HG03565 (cell line): ENCODE measurements at regions not wholly inside any gene's neighbourhood (a gene's known extent, or its start where the extent isn't known, plus 50 kb on each side); places are given as distances from the start of the nearest gene placed in this dataset.

Experiments used
- ATAC-seq: cut with Tn5 transposase; IDR thresholded peaks from one replicate; pipeline ENCODE4 v1.9.1; 2021; ENCODE audit warnings: mild to moderate bottlenecking, moderate library complexity; ENCODE audit not compliant: unreplicated experiment

DNA sequence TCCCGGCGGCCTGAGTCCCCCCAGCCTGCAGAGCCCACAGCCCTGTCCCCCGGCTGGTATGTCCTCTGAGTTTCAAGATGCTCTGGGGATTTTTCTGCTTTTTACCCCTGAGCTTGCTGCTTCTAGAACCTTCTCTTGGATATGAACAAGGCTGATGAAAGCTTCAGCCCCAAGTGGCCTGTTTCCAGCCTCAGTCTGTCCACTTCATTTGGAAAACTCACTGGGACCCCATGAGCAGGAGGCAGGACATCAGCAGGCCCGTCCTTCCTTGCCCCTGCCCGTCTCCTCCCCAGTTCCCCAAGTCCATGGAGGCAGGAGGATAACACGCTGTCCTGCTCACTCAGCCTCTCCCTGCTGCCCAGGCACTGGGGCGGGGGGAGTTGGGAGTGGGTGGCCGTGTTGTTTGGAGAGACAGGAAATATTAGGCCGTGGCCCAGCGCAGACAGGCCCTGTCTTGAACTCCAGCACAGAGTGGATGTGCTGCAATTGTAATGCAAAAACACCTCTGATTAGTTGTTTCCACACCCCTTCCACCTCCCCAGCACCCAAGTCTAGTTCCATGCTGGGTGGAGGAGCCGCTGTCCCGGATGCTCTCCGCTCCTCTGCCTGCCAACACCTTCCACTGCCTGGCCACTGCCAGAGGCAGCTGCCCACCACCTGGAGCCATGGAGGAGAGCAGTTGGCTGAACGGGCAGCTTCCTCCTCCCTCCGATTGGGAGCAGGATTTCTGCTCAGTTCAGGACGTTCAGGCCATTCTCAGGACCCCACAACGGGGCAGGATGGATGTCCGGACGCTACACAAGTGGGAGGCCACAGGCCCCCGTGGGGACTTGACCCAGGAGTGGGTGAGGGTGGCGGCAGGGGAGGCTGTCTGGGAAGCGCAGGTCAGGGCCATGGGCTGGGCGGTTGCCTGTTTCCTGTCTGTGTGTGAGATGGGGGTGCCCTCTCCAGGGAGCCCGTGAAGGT is 216.9 kb upstream of the GSE1 start:
- no peak for ATAC-seq

- no peak for ATAC-seq
These were observed 215.9 kb upstream of the GSE1 start for GRCh38 chr16:85396879-85397871.

- ATAC-seq = no peak
These were observed 215.1 kb upstream of the GSE1 start for GRCh38 chr16:85398050-85398451.

GRCh38 chr16:85398688-85399582 is 214.2 kb upstream of the GSE1 start:
- no peak for ATAC-seq

DNA sequence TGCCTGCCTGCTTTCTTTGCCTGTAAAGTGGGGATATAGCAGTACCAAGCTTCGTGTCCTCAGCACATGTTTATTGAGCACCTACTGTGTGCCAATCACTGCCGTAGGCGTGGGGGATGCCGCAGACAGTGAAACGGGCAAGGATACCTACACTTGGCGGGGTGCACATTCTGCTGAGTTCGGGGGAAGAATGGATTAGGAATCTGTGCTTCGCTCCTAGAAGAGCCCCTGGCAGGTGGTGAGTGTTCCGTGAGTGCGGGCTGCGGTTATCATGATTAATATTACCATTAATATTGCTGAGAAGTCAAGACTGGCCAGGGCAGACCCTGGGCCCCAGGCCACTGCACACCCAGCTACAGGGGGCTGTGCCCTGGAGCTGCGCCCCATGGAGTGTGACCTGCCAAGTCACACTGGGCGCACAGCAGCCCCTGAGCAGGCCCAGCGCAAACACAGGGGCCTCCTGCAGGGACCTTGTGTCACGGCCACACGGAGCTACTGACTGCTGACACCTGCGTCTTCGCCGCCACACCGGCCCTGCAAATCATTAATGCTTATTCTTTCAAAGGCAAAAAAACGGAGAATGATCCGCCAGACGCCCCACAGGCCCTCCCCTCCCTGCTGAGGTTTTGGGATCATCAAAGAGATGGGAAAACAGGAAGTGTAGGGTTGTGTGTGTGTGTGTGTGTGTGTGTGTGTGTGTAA is 213.4 kb upstream of the GSE1 start:
- ATAC-seq = no peak

GRCh38 chr16:85400305-85401205 is 212.6 kb upstream of the GSE1 start:
- no peak for ATAC-seq

DNA sequence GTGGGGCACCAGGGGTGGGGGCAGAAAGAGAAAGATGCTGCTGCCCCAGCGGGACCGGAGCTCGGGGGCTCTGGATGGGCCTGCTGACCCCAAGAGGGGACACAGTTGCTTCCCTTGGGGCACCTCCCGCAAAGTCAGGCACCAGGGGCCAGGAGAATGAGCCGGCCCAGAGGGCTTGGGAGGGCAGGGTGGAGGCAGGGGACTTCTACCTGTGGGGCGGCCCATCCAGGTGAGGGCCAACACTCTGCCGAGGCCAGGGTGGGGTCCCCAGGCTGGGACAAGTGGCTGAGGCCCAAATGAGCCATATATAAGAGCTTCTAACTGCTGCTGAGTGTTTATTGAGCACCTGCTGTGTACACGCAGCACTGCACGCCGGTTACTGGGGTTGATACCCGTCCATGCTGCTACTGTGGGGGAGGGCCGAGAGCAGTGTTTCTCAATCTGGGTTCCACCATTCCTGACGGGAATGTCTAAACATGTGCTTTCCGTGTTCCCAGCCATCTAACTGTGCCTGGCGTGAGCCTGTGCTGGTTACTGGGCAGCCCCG is 211.7 kb upstream of the GSE1 start:
- no peak for ATAC-seq

GRCh38 chr16:85401917-85402766 is 211.0 kb upstream of the GSE1 start:
- no peak for ATAC-seq

DNA sequence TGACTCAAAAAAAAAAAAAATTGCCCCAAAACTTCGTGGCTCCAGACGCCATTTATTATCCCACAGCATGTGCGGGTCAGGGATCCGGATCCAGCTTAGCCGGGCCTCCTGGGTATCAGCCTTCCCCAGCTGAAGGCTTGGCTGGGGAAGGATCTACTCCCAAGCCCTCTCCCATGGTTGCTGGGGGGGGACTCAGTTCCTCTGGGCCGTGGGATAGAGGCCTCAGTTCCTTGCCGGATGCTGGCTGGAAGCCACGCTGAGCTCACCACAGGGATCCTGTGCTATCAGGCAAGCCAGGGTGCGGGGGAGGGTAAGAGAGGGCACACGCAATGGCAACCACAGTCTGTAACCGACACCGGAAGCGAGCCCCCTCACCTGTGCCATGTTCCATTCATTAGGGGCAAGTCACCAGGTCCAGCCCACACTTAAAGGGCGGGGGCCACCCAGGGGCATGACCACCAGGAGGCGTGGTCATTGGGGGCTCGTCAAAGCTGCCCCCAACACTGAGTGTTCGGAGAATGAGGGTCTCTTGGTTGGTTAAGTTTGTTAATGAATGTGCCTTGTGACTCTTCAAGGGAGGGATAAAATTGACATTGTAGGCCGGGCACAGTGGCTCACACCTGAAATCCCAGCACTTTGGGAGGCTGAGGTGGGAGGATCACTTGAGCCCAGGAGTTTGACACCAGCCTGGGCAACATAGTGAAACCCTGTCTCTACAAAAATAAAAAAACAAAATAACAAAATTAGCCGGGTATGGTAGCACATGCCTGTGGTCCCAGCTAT is 210.0 kb upstream of the GSE1 start:
- no peak for ATAC-seq

GRCh38 chr16:85403693-85404092 is 209.4 kb upstream of the GSE1 start:
- no peak for ATAC-seq

DNA sequence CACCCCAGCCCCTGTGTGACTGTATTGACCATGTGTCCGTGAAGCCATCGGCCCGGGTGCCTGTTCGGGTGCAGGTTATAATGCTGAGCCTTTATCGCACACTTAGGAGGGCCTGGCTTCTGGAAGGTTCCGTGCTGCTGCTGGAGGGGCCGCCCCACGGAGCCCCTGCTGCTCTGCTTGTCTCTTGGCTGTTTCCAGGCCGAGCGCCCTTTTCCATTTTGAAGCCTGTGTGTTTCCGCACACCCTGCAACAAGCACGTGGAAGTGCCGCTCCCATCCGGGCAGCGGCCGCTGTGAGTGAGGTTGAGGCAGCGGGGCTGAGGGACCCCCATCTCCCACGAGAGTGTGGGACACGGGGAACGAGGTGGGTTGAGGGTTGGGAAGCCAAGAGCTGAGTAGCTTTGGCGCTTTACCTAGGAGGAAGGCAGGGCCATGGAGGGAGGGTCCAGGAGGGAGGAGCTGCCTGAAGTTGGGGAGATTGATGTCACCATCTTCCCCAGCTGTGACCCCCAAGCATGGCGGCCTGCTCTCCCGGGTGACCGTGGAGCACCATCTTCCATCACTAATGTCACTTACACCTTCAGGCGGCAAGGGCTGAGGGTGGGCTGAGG is 200.1 kb upstream of the GSE1 start:
- ATAC-seq = no peak

DNA sequence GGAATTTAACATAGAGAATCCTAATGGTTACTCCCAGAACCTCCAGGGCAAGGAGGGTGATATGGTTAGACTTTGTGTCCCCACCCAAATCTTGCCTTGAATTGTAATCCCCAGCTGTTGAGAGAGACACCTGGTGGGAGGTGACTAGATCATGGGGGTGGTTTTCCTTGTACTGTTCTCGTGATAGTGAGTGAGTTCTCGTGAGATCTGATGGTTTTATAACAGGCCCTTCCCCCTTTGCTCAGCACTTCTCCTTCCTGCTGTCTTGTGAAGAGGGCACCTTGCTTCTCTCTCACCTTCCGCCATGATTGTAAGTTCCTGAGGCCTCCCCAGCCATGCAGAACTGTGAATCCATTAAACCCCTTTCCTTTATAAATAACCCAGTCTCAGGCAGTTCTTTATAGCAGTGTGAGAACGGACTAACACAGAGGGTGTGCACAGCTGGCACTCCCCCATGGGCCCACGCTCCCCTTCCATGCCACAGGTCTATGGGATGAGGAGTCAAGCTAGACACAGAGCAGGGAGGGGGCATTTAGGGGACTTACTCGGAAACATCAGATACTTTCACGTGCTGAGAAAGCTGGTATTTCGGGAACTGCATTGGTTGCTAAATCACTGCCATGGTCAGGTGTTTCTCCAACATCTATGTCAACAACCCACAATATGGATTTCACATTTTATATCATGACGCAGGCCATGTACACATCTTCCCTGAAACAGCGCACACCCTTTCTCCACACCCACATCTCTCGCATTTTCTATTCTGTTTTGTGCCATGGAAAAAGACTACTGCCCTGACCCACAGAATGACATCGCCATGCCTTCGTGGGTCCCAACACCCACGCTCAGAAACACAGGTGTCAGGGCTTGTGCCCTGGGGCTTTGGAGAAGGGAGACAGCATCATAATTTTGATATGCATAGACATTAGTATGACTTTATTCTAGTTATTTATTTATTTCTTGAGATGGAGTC is 199.1 kb upstream of the GSE1 start:
- ATAC-seq = no peak

GRCh38 chr16:85415196-85416090 is 197.7 kb upstream of the GSE1 start:
- ATAC-seq = no peak
